ENCODE measurements at regions not wholly inside any gene's neighbourhood (a gene's known extent, or its start where the extent isn't known, plus 50 kb on each side); places are given as distances from the start of the nearest gene placed in this dataset.

GRCh38 chr15:62849316-62850106, 193.0 kb upstream of the TPM1 start:
- no TSS peak for BruUV-seq (replicated peaks)
- intact Hi-C loops (cut with micrococcal nuclease; ENCODE audit: unreplicated experiment): loop anchor here (1.0 to 5.0 kb wide), 5 partner anchors 37 to 243 kb away; no protein-coding TSS in a partner anchor
- H3K9me3 Mint-ChIP-seq (ENCODE audit: low read depth, unreplicated experiment): no peaks in the 10 kb centered on the region
- peak overlapping the region; percentile 80 for H3K27ac Mint-ChIP-seq (ENCODE audit: unreplicated experiment)
- peaks cover 94% of the 10 kb centered on the region for H3K4me1 Mint-ChIP-seq (ENCODE audit: low read depth, unreplicated experiment)
- peaks cover 12% of the 10 kb centered on the region for H3K36me3 Mint-ChIP-seq (ENCODE audit: insufficient read depth, unreplicated experiment)
- CTCF ChIA-PET: interaction anchor here (1.0 to 2.4 kb wide), 9 partner anchors 46 to 198 kb away, joined by 3 to 16 read pairs (median 5); partner anchors contain the start of gene TPM1
- no peak overlapping the region for H3K4me3 Mint-ChIP-seq (ENCODE audit: low read depth, unreplicated experiment)
- no peak for TF ChIP-seq CTCF (IDR thresholded peaks at IDR 0.05; ENCODE audit: unreplicated experiment)
- DNase-seq: no peak
- no peaks in the 10 kb centered on the region for H3K27me3 Mint-ChIP-seq (ENCODE audit: unreplicated experiment)

DNA sequence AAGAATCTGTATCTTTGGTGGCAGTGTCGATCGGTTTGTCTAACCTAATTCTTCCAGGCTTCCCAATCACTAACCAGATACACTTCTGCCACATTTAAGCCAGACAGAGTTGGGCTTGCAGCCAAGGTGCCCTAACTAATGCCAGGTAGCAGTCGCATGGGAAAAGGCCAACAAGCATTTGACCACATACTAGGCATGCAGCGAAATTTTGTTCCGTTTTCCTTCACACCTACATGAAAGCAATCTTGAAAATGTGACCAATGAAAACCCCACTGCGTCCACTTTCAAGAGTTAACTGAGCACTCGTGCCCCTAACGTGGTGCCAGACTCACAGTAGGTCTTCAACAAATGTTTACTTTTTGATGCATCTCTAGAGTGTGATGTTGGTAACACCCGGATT, 192.2 kb upstream of the TPM1 start:
- no peaks in the 10 kb centered on the region for H3K9me3 Mint-ChIP-seq (ENCODE audit: low read depth, unreplicated experiment)
- BruUV-seq (replicated peaks): no TSS peak
- H3K4me3 Mint-ChIP-seq (ENCODE audit: low read depth, unreplicated experiment): peak overlapping the region; percentile 10
- H3K27me3 Mint-ChIP-seq (ENCODE audit: unreplicated experiment): no peaks in the 10 kb centered on the region
- H3K36me3 Mint-ChIP-seq (ENCODE audit: insufficient read depth, unreplicated experiment): peaks cover 10% of the 10 kb centered on the region
- peak; percentile 64 for DNase-seq
- peaks cover 91% of the 10 kb centered on the region for H3K4me1 Mint-ChIP-seq (ENCODE audit: low read depth, unreplicated experiment)
- CTCF ChIA-PET: interaction anchor here (0.8 to 2.4 kb wide), 12 partner anchors 17 to 197 kb away, joined by 3 to 16 read pairs (median 4); partner anchors contain the start of gene TPM1
- peak overlapping the region; percentile 80 for H3K27ac Mint-ChIP-seq (ENCODE audit: unreplicated experiment)
- TF ChIP-seq CTCF (IDR thresholded peaks at IDR 0.05; ENCODE audit: unreplicated experiment): no peak
- intact Hi-C loops (cut with micrococcal nuclease; ENCODE audit: unreplicated experiment): loop anchor here (1.0 to 2.0 kb wide), 4 partner anchors 36 to 200 kb away; no protein-coding TSS in a partner anchor

- peak overlapping the region; percentile 80 for H3K27ac Mint-ChIP-seq (ENCODE audit: unreplicated experiment)
- TF ChIP-seq CTCF (IDR thresholded peaks at IDR 0.05; ENCODE audit: unreplicated experiment): no peak
- DNase-seq: peak; percentile 69
- intact Hi-C loops (cut with micrococcal nuclease; ENCODE audit: unreplicated experiment): loop anchor here (1.0 to 2.0 kb wide), 4 partner anchors 36 to 200 kb away; no protein-coding TSS in a partner anchor
- no TSS peak for BruUV-seq (replicated peaks)
- H3K27me3 Mint-ChIP-seq (ENCODE audit: unreplicated experiment): no peaks in the 10 kb centered on the region
- CTCF ChIA-PET: interaction anchor here (0.8 to 2.4 kb wide), 13 partner anchors 11 to 197 kb away, joined by 3 to 16 read pairs (median 4); partner anchors contain the start of gene TPM1
- H3K9me3 Mint-ChIP-seq (ENCODE audit: low read depth, unreplicated experiment): no peaks in the 10 kb centered on the region
- peak overlapping the region; percentile 10 for H3K4me3 Mint-ChIP-seq (ENCODE audit: low read depth, unreplicated experiment)
- H3K4me1 Mint-ChIP-seq (ENCODE audit: low read depth, unreplicated experiment): peaks cover 87% of the 10 kb centered on the region
- H3K36me3 Mint-ChIP-seq (ENCODE audit: insufficient read depth, unreplicated experiment): peaks cover 11% of the 10 kb centered on the region
Observed at GRCh38 chr15:62850791-62851291, 191.7 kb upstream of the TPM1 start.

DNA sequence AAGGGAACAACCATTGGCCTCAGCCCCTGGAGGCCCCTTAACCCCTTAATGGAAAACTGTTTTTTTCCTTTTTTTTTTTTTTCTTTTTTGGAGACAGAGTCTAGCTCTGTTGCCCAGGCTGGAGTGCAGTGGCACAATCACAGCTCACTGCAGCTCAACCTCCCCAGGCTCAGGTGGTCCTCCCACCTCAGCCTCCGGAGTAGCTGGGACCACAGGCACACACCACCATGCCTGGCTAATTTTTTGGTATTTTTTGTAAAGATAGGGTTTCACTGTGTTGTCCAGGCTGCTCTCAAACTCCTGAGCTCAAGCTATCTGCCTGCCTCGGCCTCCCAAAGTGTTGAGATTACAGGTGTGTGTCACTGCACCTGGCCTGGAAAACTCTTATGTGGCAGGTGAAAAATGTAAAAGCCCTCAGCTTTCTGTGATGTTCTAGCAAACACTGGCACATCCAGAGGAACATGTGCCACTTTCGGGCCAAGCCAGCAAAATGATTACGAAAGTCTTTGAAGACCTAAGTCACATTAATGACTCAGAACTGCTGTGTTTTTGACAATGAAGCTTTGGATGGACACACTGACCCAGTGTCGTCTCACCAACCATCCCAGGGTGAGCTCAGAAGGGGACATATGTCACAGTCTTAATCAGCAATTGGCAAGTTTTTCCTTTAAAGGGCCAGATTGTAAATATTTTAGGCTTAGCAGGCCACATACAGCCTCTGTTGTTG, 189.3 kb upstream of the TPM1 start:
- H3K27ac Mint-ChIP-seq (ENCODE audit: unreplicated experiment): peak overlapping the region; percentile 80
- BruUV-seq (replicated peaks): no TSS peak
- no peak for TF ChIP-seq CTCF (IDR thresholded peaks at IDR 0.05; ENCODE audit: unreplicated experiment)
- no peak overlapping the region for H3K4me3 Mint-ChIP-seq (ENCODE audit: low read depth, unreplicated experiment)
- peaks cover 23% of the 10 kb centered on the region for H3K36me3 Mint-ChIP-seq (ENCODE audit: insufficient read depth, unreplicated experiment)
- no peaks in the 10 kb centered on the region for H3K27me3 Mint-ChIP-seq (ENCODE audit: unreplicated experiment)
- H3K9me3 Mint-ChIP-seq (ENCODE audit: low read depth, unreplicated experiment): no peaks in the 10 kb centered on the region
- H3K4me1 Mint-ChIP-seq (ENCODE audit: low read depth, unreplicated experiment): peaks cover 89% of the 10 kb centered on the region
- intact Hi-C loops (cut with micrococcal nuclease; ENCODE audit: unreplicated experiment): no loop called here
- DNase-seq: peak; percentile 50
- CTCF ChIA-PET: interaction anchor here (0.6 to 3.1 kb wide), 10 partner anchors 20 to 735 kb away, joined by 3 to 8 read pairs (median 6); no protein-coding TSS in a partner anchor

Measured in Calu3 (cell line).